Stromal cell of bone marrow (primary cell): ENCODE measurements at regions not wholly inside any gene's neighbourhood (a gene's known extent, or its start where the extent isn't known, plus 50 kb on each side); places are given as distances from the start of the nearest gene placed in this dataset.

Experiments used
- DNase-seq: peaks from one replicate; pipeline ENCODE4 v3.0.0-alpha.2; 2012; ENCODE audit warnings: low read depth

GRCh38 chr4:124219389-124219788, 493.1 kb downstream of the ANKRD50 start:
- DNase-seq, result no peak

DNA sequence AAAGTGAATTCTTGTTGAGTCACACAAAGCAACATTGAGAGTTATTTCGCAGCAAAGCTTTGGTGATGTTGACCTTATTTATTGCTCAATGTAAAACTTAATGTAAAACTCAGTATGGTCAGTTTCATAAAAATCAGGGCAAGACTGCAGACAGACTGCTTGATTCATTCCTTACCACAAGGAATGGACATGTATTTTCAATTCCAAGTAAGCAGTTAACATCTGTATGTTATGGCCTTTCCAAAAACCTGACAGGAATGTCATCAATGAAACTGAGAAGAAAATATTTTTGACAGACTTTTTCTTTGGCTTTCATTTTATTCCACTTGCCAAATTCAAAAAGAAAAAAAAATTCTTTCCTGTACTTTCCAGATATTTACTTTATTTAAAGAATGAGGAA, 488.3 kb downstream of the ANKRD50 start:
- no peak for DNase-seq

DNA sequence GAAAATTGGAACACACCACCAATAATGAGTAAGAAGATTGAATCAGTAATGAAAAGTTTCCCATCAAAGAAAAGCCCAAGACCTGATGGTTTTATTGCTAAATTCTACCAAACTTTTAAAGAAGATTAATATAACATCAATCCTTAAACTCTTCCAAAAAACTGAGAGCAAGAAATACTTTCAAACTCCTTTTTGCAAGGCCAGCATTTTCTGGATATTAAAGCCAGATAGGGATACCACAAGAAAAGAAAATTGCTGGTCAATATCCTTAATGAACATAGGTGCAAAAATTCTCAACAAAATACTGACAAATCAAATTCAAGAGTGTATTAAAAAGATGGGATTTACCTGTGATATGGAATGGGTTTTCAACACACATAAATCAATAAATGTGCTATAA, 484.6 kb downstream of the ANKRD50 start:
- DNase-seq, result no peak

DNA sequence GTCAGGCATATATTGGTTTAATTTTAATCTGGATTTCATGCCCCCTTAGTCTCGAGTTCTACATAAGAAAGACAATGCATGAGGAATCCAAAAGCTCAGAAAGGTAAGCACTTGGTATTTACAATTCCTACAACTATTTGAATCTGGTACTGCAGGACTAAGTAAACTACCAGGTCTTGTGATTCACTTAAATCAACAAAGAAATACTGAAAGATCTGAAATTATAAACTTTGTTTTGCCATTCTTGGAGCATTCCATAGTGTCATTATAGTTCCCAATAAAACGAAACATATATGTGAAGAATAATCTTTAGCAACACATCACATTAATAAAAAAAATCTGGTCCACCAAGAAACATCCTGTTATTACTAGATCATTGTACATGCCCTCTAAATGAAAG, 482.3 kb downstream of the ANKRD50 start:
- no peak for DNase-seq

DNA sequence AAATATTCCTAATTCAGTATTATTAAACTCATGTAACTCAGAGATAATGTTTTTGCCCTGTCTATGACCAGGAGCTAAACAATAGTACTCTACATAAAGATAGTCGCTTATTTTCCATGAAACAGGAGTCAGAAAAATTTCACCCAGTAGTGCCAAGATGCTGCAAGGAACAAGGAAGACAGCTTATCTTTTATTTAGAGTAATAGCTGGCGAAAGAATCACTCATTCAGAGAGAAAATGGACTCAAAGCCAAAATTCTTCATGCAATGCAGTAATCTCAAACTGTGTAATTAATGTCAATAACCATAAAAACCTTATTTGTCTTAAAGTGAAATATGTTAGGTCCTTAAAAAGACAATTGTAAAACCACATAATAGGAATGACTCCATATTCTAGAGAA, 477.8 kb downstream of the ANKRD50 start:
- no peak for DNase-seq

- DNase-seq, result no peak
Observed at GRCh38 chr4:124243671-124244366, 468.7 kb downstream of the ANKRD50 start.

GRCh38 chr4:124253080-124253479, 459.5 kb downstream of the ANKRD50 start:
- DNase-seq, result no peak

- DNase-seq, result peak; percentile 86
Observed at GRCh38 chr4:124262211-124263179, 450.0 kb downstream of the ANKRD50 start.

DNA sequence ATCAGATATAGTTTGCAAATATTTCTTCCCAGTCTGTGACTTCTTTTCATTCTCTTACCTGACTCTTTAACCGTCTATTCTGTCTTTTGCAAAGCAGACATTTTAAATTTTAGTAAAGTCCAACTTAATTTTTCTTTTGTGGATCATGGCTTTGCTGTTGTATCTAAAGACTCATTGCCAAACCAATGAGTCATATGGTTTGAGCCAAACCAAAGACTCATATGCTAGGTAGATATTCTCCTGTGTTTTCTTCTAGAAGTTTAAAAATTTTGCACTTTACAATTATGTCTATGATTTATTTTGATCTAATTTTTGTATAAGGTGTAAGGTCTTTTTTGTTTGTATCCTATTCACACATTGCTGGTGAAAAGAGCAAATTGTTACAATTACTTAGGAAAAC, 446.8 kb downstream of the ANKRD50 start:
- peak; percentile 35 for DNase-seq

GRCh38 chr4:124266721-124267120, 445.8 kb downstream of the ANKRD50 start:
- no peak for DNase-seq

DNA sequence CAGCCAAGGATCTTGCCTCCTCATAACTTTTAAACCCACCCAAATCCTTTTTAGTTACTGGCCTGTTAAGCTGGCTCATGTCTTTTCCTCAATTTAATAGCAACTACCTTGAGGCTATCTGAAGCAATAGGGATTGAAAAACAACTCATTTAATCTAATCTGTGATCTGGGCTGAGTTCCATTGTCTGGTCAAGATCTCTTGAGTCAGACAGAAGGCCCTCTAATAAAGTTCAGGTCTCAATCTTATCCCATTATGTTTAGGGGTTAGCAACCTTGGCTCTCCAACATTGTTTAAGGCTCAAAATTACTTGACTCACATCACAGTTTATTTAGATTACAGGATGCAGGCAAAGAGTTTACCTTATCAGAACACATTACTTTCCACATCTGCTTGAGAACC, 436.1 kb downstream of the ANKRD50 start:
- DNase-seq, result no peak

- DNase-seq, result no peak
Observed at GRCh38 chr4:124277691-124278090, 434.8 kb downstream of the ANKRD50 start.

- DNase-seq, result no peak
Observed at GRCh38 chr4:124278477-124278876, 434.1 kb downstream of the ANKRD50 start.

DNA sequence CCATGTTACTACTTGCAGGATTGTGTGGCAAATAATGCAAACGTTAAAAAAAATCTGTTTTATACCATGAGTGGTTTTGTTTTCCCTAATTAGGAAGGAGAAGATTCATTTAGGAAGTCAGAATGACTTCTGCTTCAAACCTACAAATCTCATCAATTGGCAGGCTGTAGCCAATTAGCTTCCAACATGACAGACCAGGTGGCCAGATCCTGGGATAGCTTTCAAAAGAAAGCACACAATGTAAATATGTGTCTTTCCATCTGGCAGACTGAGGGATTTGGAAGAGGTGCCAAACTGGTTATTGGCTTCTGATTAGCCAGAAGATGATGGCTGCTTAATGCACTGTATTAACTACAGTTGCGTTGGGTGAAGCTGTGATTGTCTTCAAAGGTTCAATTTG, 432.8 kb downstream of the ANKRD50 start:
- DNase-seq, result no peak

DNA sequence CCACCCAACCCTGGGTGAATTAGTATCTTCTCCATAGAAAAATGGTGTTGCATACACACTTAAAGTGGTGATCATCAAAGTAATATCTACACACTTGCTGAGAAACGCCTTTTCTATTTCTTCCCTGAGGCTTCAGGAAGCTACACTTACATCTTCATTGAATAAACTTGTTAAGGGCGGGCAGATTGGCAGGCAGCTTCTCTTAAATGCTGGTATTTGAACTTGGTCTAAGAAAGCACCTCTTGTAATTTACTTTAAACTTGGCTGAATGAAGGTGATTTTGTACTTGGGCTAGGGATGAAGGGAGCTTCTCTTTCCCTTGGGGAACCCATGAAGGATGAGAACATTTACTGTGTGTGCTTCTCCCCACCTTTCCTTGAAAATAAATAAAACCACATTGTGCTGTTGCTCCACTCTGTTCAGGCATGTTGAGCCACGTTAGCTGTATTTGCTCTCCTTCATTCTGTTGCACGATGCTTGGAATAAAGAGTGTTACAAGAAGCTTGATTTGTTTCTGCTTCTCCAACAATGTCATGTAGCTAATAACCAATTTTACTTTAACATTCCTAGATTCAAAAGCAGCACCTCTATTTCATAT, 430.1 kb downstream of the ANKRD50 start:
- no peak for DNase-seq

DNA sequence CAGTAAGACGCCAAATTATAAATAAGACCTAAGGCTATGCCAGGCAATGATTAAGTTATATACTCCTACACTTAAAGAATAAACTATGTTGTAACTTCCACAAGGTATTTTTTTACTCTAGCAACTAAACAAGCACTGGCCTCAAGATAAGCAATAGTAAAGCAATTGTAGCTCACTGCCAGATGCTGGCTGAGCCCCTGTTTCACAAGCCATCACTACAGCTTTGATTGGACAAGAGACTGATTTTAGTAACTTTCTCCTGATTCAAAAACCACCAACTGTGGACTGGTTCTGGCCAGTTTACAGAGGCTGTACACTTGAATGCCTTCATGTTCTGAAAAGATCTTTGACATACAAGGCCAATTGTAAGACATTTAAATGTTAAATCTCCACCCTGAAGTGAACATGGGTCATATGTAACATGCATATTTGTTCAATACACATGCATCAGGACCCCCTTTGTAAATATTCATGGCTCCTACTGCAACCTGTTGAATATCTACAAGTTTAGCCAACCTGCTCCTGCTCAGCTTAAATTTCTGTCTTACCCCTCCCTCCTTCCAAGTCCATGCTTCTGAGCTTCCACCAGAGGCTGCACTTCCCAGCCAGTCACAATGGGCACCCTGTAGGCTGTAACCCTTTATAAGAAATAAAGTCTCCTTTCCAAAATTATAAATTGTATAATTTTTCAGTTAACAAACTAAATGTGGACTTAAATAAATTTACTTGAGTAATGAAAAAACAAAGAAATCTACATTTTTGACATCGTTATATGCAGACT, 423.6 kb downstream of the ANKRD50 start:
- no peak for DNase-seq

DNA sequence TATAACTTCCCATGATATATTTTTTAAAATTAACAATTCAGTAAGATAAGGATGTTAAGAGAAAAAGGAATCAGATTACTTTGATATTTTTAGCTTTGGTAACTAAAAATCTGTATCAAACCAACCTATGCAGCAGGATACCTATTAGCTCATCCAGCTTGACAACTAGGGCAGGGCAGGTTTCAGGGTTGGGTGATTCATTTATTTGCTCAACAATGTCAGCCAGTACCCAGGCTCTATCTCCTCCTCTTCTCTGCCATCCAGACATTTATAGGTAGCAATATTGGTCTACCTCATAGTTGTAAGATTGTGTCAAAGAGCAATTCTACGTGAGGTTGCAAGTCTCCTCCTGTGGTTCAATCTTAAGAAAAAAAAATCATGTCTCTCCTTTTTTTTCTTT, 421.9 kb downstream of the ANKRD50 start:
- DNase-seq, result no peak

GRCh38 chr4:124295413-124295812, 417.1 kb downstream of the ANKRD50 start:
- DNase-seq, result no peak

DNA sequence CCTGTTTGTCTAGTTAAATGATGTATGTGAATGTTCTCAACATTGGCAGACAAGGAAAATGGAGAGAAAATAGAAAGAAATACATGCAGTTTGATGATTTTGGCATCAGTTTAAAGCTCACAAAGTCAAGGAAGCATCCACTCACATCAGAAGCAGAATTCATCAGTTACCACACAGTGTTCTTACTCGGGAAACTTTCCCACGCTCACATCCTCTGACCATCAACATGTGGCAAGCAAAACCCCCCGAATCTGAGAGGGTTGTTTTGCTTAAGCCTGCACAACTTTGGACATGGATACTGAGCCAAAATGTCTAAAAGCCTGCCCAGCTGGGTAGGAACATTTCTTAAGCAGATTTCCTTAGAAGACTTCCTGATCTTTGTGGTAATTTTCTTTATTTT, 407.6 kb downstream of the ANKRD50 start:
- DNase-seq, result peak; percentile 18

DNA sequence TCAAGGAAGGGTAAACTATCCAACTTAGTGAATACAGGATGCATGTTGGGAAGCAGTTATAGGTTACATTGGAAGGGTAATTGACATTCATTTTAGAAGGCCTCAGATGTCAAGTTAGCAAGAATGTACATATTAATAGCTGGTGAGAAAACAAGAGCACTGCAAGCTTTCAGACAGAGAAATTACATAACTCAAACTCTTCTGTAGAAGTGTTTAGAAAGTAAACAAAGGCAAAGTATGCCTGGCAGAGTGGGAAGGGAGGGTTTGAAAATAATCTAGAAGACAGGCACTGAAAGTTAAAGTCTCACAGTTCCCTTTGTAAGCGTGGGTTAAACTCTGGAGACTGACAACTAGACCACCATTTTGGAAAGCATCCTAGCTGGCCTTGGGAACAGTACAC, 406.2 kb downstream of the ANKRD50 start:
- no peak for DNase-seq

DNA sequence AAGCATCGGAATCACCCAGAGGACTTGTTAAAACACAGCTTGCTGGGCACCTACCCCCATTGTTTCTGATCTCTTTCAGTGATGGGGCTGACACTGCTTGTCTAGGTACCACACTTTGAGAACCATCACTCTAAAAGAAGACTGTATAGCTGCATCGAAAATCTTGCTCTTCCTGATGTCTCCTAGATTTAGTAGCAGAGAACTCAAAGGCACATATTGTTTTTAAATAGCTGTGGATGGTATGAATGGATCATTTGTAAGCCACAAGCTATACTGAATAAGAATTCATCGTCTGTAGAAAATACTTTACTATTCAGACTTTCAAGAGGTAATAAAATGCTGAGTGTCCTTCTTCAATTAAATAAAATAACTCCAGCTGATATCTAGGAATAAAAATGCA, 405.4 kb downstream of the ANKRD50 start:
- DNase-seq, result no peak

DNA sequence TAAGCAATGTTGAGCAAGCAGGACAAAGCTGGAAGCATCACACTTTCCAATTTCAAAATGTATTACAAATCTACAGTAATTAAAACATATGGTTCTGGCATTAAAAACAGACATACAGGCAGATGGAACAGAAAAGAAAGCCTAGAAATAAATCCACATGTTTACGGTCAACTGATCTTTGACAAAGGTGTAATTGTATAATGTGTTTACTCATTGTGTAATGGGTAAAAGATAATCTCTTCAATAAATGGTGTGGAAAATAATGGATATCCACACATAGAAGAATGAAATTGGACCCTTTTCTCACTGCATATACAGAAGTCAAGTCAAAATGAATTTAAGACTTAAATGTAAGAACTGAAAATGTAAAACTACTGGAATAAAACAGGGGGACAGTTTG, 394.2 kb downstream of the ANKRD50 start:
- no peak for DNase-seq
